ENCODE measurements at regions not wholly inside any gene's neighbourhood (a gene's known extent, or its start where the extent isn't known, plus 50 kb on each side); places are given as distances from the start of the nearest gene placed in this dataset.

- TF ChIP-seq ZNF546 (CRISPR knock-in tag; conservative IDR thresholded peaks at IDR 0.05): no peak
- TF ChIP-seq, protein P1, sequence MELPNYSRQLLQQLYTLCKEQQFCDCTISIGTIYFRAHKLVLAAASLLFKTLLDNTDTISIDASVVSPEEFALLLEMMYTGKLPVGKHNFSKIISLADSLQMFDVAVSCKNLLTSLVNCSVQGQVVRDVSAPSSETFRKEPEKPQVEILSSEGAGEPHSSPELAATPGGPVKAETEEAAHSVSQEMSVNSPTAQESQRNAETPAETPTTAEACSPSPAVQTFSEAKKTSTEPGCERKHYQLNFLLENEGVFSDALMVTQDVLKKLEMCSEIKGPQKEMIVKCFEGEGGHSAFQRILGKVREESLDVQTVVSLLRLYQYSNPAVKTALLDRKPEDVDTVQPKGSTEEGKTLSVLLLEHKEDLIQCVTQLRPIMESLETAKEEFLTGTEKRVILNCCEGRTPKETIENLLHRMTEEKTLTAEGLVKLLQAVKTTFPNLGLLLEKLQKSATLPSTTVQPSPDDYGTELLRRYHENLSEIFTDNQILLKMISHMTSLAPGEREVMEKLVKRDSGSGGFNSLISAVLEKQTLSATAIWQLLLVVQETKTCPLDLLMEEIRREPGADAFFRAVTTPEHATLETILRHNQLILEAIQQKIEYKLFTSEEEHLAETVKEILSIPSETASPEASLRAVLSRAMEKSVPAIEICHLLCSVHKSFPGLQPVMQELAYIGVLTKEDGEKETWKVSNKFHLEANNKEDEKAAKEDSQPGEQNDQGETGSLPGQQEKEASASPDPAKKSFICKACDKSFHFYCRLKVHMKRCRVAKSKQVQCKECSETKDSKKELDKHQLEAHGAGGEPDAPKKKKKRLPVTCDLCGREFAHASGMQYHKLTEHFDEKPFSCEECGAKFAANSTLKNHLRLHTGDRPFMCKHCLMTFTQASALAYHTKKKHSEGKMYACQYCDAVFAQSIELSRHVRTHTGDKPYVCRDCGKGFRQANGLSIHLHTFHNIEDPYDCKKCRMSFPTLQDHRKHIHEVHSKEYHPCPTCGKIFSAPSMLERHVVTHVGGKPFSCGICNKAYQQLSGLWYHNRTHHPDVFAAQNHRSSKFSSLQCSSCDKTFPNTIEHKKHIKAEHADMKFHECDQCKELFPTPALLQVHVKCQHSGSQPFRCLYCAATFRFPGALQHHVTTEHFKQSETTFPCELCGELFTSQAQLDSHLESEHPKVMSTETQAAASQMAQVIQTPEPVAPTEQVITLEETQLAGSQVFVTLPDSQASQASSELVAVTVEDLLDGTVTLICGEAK (IDR thresholded peaks at IDR 0.05): no peak
- TF ChIP-seq, protein P1 (CRISPR knock-in tag; IDR thresholded peaks at IDR 0.05): no peak
- no peak for TF ChIP-seq BRD4 (CRISPR knock-in tag; IDR thresholded peaks at IDR 0.05)
- no peak for TF ChIP-seq ATAD3A (CRISPR knock-in tag; IDR thresholded peaks at IDR 0.05)
- TF ChIP-seq, protein P2, sequence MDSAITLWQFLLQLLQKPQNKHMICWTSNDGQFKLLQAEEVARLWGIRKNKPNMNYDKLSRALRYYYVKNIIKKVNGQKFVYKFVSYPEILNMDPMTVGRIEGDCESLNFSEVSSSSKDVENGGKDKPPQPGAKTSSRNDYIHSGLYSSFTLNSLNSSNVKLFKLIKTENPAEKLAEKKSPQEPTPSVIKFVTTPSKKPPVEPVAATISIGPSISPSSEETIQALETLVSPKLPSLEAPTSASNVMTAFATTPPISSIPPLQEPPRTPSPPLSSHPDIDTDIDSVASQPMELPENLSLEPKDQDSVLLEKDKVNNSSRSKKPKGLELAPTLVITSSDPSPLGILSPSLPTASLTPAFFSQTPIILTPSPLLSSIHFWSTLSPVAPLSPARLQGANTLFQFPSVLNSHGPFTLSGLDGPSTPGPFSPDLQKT (CRISPR knock-in tag; IDR thresholded peaks at IDR 0.05; ENCODE audit: borderline replicate concordance): no peak
- TF ChIP-seq, protein P3, sequence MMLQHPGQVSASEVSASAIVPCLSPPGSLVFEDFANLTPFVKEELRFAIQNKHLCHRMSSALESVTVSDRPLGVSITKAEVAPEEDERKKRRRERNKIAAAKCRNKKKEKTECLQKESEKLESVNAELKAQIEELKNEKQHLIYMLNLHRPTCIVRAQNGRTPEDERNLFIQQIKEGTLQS (CRISPR knock-in tag; IDR thresholded peaks at IDR 0.05): no peak
- no peak for TF ChIP-seq EZH2 (conservative IDR thresholded peaks at IDR 0.05; ENCODE audit: low read depth, low read length)
- TF ChIP-seq ZSCAN9 (CRISPR knock-in tag; IDR thresholded peaks at IDR 0.05; ENCODE audit: borderline replicate concordance): no peak
- TF ChIP-seq JUNB (CRISPR knock-in tag; IDR thresholded peaks at IDR 0.05; ENCODE audit: borderline replicate concordance): no peak
- no peak for TF ChIP-seq POLR2A (IDR thresholded peaks at IDR 0.05; ENCODE audit: insufficient read depth in 1 of 2, low read depth in 2 of 2, low read length in 2 of 2)
These were observed 95.0 kb upstream of the HAPLN1 start for GRCh38 chr5:83815661-83816060.

Data from HepG2 (cell line).